Esophagus muscularis mucosa (tissue), 4 donors: ENCODE measurements at regions not wholly inside any gene's neighbourhood (a gene's known extent, or its start where the extent isn't known, plus 50 kb on each side); places are given as distances from the start of the nearest gene placed in this dataset.

Experiments used
- DNase-seq: peaks from one replicate; pipeline ENCODE4 v3.0.0-alpha.2; 2017; ENCODE audit errors: extremely low spot score
- H3K27ac ChIP-seq, 4 donors: fragments of 200-600 bp; sonication (generic); replicated peaks in 1 of 4; 1 replicate in 3 of 4; 2 replicates in 1 of 4; pipeline ENCODE4 v1.5.1; 2016 to 2019; ENCODE audit warnings: mild to moderate bottlenecking in 1 of 4
- H3K27me3 ChIP-seq, 4 donors: fragments of 200-600 bp; sonication (generic); one replicate each; pipeline versions ENCODE4 v1.5.1 to v1.6.0; 2016 to 2019
- H3K36me3 ChIP-seq, 4 donors: fragments of 200-600 bp; sonication (generic); one replicate each; pipeline ENCODE4 v1.5.1; 2016 to 2019
- H3K4me1 ChIP-seq, 4 donors: fragments of 200-600 bp; sonication (generic); one replicate each; pipeline ENCODE4 v1.5.1; 2016 to 2019
- H3K4me3 ChIP-seq, 4 donors: fragments of 200-600 bp; sonication (generic); 1 replicate in 2 of 4; 2 replicates in 2 of 4; pipeline ENCODE4 v1.5.1; 2016 to 2019; ENCODE audit warnings: mild to moderate bottlenecking in 4 of 4, moderate library complexity in 1 of 4
- H3K9me3 ChIP-seq, 4 donors: fragments of 200-600 bp; sonication (generic); 1 replicate in 3 of 4; 2 replicates in 1 of 4; pipeline ENCODE4 v1.5.1; 2016 to 2019
- EP300 ChIP-seq: sonication (generic); formaldehyde crosslinking; IDR thresholded peaks from one replicate; pipeline ENCODE4 v1.6.1; 2017; ENCODE audit warnings: antibody characterized with exemption
- POLR2A ChIP-seq: fragments of 450-650 bp; IDR thresholded peaks from one replicate; pipeline ENCODE4 v1.6.1; 2017; ENCODE audit warnings: antibody characterized with exemption, moderate library complexity, mild to moderate bottlenecking, low read depth
- POLR2AphosphoS5 ChIP-seq, 2 donors: sonication (generic); formaldehyde crosslinking; IDR thresholded peaks; one replicate each; pipeline ENCODE4 v1.6.1; 2017; ENCODE audit warnings: antibody characterized with exemption in 2 of 2
- WGBS: methylation state at CpG from one replicate; pipeline ENCODE4 v1.1.5; 2018; 5-methylcytosine and 5-hydroxymethylcytosine counted together
- intact Hi-C: fragments of 100-400 bp; cut with DNase I; formaldehyde crosslinking; loops from one replicate; pipeline ENCODE4 v1.15.1; 2023
- TF ChIP-seq, protein P1 (sequence below), 3 experiments: fragments of 200-600 bp in 2 of 3; fragments of 450-650 bp in 1 of 3; sonication (generic) in 2 of 3; IDR thresholded peaks; one replicate each; pipeline ENCODE4 v1.5.1; 2017 to 2019; ENCODE audit warnings: antibody characterized with exemption in 3 of 3, mild to moderate bottlenecking in 2 of 3, moderate library complexity in 1 of 3

DNA sequence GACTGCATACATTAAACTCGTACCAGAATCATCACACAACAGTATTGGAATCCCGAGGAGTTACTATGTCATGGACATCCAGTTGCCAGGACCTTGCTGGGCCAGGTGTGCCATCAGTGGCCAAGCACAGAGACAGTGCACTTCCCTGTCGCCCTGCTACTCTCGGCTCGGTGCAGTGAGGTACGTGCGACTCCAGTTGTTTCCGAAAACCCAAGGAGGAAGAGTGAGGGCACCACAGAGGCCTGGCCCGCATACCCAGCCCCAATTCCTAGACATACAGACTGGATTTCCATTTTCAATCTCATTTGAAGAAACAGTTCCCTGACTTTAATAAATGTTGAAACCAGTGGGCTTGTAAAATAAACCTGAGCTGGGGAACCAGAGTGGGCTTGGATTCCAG, 62.5 kb upstream of the AFDN start:
- Histone ChIP-seq H3K4me1 (peaks cover 11 to 19% (median 16%) of the 10 kb centered on the region in 4 donors), H3K9me3 (no peaks in the 10 kb centered on the region), H3K27ac (no peak overlapping the region), H3K27me3 (peaks cover 0 to 6% (median 0%) of the 10 kb centered on the region in 4 donors), H3K4me3 (no peak overlapping the region), H3K36me3 (no peaks in the 10 kb centered on the region)
- no peak for DNase-seq
- intact Hi-C loops = no loop called here
- no peak for TF ChIP-seq POLR2AphosphoS5 (IDR thresholded peaks at IDR 0.05)
- TF ChIP-seq, protein P1, sequence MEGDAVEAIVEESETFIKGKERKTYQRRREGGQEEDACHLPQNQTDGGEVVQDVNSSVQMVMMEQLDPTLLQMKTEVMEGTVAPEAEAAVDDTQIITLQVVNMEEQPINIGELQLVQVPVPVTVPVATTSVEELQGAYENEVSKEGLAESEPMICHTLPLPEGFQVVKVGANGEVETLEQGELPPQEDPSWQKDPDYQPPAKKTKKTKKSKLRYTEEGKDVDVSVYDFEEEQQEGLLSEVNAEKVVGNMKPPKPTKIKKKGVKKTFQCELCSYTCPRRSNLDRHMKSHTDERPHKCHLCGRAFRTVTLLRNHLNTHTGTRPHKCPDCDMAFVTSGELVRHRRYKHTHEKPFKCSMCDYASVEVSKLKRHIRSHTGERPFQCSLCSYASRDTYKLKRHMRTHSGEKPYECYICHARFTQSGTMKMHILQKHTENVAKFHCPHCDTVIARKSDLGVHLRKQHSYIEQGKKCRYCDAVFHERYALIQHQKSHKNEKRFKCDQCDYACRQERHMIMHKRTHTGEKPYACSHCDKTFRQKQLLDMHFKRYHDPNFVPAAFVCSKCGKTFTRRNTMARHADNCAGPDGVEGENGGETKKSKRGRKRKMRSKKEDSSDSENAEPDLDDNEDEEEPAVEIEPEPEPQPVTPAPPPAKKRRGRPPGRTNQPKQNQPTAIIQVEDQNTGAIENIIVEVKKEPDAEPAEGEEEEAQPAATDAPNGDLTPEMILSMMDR (IDR thresholded peaks at IDR 0.05) = no peak
- no peak for TF ChIP-seq POLR2A
- no peak for TF ChIP-seq EP300
- 96% methylated on average over 9 of the region's 9 CpGs for WGBS

DNA sequence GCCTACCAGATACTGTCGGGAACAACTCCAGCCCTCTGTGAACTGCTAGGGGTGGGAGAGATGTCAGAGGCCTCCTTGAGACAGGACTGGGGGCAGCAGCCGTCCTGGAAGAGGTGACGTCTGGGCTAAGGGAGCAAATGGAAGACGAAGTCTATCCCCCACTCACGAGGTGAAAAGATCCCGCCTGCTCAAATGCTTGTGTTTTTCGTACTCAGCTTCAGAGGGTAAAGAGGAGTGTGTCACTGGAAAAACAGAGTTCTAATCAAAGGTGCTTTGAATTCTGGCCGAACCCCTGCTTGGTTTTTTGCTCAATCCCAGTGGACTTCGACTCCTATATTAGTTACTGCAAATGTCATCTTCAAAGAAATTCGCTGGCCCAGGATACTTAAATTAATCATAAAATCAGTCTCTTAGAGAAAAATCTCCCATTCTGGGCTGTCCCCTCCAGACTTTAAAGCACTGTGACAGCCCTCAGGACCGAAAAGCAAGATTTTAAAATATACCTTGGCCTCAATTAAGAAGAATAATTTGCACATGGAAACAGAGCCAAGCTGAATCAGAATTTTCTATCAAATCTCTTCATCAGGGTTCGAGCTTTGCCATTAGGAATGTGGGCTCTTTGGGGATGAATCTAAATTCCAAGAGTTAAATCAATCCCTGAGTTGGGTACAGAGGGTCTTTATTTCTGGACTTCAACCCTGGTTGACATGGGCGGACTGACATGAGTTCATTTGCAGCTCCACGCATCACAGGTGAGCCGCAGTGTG, 61.8 kb upstream of the AFDN start:
- 94% methylated on average over 15 of the region's 15 CpGs for WGBS
- Histone ChIP-seq H3K27me3 (peaks cover 0 to 6% (median 0%) of the 10 kb centered on the region in 4 donors), H3K36me3 (no peaks in the 10 kb centered on the region), H3K4me1 (peaks cover 11 to 19% (median 16%) of the 10 kb centered on the region in 4 donors), H3K27ac (no peak overlapping the region), H3K9me3 (no peaks in the 10 kb centered on the region), H3K4me3 (no peak overlapping the region)
- intact Hi-C loops = no loop called here
- TF ChIP-seq POLR2A (no peak), POLR2AphosphoS5 (IDR thresholded peaks at IDR 0.05) (no peak)
- TF ChIP-seq, protein P1 (IDR thresholded peaks at IDR 0.05) = no peak
- no peak for DNase-seq

DNA sequence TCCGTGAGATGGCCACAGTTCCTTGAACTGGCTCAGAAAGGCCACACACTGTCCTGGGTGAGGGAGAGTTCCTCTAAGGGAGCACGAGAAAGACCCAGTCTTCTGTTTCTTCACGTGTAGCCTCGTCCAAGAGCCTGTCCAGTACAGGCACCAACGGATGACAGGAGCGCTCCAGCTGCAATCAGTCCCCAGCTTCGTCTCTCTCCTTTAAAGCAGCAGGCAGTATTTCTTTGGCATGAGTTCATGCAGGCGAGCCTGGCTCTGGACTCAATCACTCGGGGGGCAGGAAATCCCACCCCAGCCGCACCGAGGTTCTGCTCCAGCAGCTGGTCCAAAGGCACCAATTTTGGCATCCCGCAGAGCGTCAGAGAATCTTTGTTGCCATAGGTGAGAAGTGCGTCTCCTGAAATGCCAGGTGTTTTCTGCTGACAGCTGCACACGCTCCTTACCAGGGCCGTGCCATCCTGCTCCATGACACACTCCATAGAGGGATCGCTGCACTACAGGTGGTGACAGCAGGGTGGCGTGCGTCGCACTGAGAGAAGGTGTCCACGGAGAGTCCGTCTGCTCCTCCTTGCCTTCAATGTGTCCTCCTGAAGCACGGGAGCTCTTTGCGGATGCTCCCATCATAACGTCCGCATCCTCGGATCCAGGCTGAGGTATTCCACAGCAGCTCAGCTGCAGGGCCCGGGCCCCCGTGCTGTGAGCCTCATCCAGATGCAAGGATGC, 59.6 kb upstream of the AFDN start:
- WGBS = 63% methylated on average over 27 of the region's 29 CpGs
- H3K27me3 ChIP-seq = peaks cover 0 to 17% (median 0%) of the 10 kb centered on the region in 4 donors
- H3K9me3 ChIP-seq = no peaks in the 10 kb centered on the region
- H3K4me1 ChIP-seq = peaks cover 0 to 2% (median 0%) of the 10 kb centered on the region in 4 donors
- intact Hi-C loops = no loop called here
- H3K27ac ChIP-seq = no peak overlapping the region
- no peaks in the 10 kb centered on the region for H3K36me3 ChIP-seq
- no peak for DNase-seq
- H3K4me3 ChIP-seq = no peak overlapping the region
- TF ChIP-seq, protein P1 (IDR thresholded peaks at IDR 0.05) = no peak
- TF ChIP-seq POLR2AphosphoS5 (IDR thresholded peaks at IDR 0.05) = no peak
- no peak for TF ChIP-seq POLR2A
- TF ChIP-seq EP300 = no peak

DNA sequence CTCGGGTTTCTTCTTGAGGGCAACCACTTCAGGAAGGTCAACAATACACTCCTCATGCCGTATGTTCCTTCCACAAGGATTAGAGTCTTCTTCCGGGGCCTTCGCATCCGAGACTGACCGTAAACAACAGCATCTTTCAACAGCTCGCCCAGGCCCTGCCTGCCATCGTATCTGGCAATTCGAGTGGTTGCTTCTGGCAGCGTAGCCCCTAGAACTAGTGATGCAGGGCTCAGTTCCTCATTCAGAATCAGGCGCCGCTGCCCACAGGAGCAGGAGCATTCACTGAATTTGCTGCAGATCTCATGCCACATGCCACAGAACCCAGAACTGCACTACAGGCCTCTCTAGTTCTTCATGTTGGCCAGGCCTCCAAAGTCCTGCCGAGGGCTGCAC, 59.0 kb upstream of the AFDN start:
- Histone ChIP-seq H3K27me3 (peaks cover 0 to 17% (median 0%) of the 10 kb centered on the region in 4 donors), H3K36me3 (no peaks in the 10 kb centered on the region), H3K4me3 (no peak overlapping the region), H3K4me1 (no peaks in the 10 kb centered on the region), H3K27ac (no peak overlapping the region), H3K9me3 (no peaks in the 10 kb centered on the region)
- TF ChIP-seq EP300 (no peak), POLR2AphosphoS5 (IDR thresholded peaks at IDR 0.05) (no peak), POLR2A (no peak)
- TF ChIP-seq, protein P1 (IDR thresholded peaks at IDR 0.05) = no peak
- intact Hi-C loops = no loop called here
- no peak for DNase-seq
- WGBS = 93% methylated on average over 13 of the region's 13 CpGs
